Neuron (in vitro differentiated cells): ENCODE measurements at regions not wholly inside any gene's neighbourhood (a gene's known extent, or its start where the extent isn't known, plus 50 kb on each side); places are given as distances from the start of the nearest gene placed in this dataset.

Experiments
- H2AFZ ChIP-seq: one replicate; pipeline ENCODE4 v1.6.1; 2013; ENCODE audit warnings: low read depth, mild to moderate bottlenecking, inconsistent platforms, low read length, moderate library complexity
- H3K27me3 ChIP-seq: one replicate; pipeline ENCODE4 v1.6.1; 2013; ENCODE audit warnings: low read length; ENCODE audit not compliant: insufficient read depth
- H3K36me3 ChIP-seq: one replicate; pipeline ENCODE4 v1.6.1; 2013; ENCODE audit warnings: low read length; ENCODE audit not compliant: insufficient read depth
- H3K4me1 ChIP-seq: one replicate; pipeline ENCODE4 v1.6.1; 2013; ENCODE audit warnings: low read length; ENCODE audit not compliant: insufficient read depth
- H3K4me3 ChIP-seq: 2 replicates; pipeline ENCODE4 v1.5.1; 2013; ENCODE audit warnings: mild to moderate bottlenecking, low read length, moderate library complexity
- H3K9me3 ChIP-seq: one replicate; pipeline ENCODE4 v1.6.1; 2013; ENCODE audit warnings: low read length

GRCh38 chrX:38856670-38857265 lies 55.5 kb downstream of the MID1IP1 start:
- no peaks in the 10 kb centered on the region for H3K9me3 ChIP-seq
- no peak overlapping the region for H3K4me3 ChIP-seq
- H3K27me3 ChIP-seq = no peaks in the 10 kb centered on the region
- no peaks in the 10 kb centered on the region for H3K4me1 ChIP-seq
- H2AFZ ChIP-seq = no peak overlapping the region
- H3K36me3 ChIP-seq = no peaks in the 10 kb centered on the region

DNA sequence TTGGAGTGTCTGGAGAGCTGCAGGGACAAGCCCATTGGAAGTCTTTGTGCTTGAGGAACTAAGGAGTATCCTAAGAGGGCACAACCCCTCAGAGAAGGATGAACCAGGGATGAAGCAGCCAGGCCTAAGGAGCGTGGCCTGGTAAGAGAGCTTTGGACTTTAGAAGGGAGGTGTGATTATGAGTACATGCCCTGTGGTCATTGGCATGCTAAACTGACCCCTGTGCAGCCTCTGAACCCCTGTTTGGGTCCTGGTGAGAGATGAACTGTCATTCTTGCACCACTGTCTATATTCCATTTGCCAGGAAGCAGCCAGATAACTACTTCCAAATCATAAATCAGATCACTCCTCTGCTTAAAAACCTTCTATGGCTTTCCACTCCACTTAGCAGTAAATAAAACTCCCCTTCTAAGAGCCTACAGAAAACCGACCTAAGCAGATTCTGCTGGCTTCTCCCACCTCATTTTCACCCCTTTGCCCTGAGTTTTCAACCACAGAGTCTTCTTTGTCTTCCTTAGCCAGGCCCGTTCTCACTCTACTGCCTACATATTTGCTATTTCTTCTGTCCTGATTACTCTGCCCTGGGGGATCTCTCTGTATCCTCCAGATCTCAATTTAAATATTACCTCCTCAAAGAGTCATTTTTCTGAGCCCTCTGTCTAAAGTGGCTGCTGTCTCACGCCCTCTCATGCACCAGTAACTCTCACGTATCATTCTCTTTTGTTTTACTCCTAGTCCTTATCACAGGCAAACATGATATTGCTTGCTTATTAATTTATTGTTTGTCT lies 56.7 kb downstream of the MID1IP1 start:
- H2AFZ ChIP-seq = no peak overlapping the region
- no peaks in the 10 kb centered on the region for H3K27me3 ChIP-seq
- H3K9me3 ChIP-seq = no peaks in the 10 kb centered on the region
- no peaks in the 10 kb centered on the region for H3K4me1 ChIP-seq
- H3K36me3 ChIP-seq = no peaks in the 10 kb centered on the region
- H3K4me3 ChIP-seq = no peak overlapping the region

DNA sequence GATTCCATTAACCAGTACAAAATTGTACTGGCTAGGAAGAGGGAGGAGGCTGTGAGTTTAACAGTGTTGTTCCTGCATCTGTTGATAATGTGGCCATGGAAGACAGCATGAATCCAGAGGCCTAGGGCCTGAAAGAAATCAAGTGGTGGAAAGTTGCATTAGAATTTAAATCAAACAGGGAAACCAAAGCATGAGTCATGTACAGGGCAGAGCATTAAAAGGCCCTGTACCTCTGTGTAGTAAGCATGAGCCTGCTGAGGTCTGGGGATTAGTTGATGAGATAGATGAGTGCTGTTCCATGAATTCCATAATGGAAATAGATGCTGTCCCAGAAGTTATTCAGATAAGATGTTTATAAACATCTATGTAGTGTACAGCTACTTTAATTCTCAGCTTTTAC lies 58.3 kb downstream of the MID1IP1 start:
- no peaks in the 10 kb centered on the region for H3K36me3 ChIP-seq
- no peaks in the 10 kb centered on the region for H3K27me3 ChIP-seq
- no peaks in the 10 kb centered on the region for H3K4me1 ChIP-seq
- H2AFZ ChIP-seq = no peak overlapping the region
- no peaks in the 10 kb centered on the region for H3K9me3 ChIP-seq
- H3K4me3 ChIP-seq = no peak overlapping the region

DNA sequence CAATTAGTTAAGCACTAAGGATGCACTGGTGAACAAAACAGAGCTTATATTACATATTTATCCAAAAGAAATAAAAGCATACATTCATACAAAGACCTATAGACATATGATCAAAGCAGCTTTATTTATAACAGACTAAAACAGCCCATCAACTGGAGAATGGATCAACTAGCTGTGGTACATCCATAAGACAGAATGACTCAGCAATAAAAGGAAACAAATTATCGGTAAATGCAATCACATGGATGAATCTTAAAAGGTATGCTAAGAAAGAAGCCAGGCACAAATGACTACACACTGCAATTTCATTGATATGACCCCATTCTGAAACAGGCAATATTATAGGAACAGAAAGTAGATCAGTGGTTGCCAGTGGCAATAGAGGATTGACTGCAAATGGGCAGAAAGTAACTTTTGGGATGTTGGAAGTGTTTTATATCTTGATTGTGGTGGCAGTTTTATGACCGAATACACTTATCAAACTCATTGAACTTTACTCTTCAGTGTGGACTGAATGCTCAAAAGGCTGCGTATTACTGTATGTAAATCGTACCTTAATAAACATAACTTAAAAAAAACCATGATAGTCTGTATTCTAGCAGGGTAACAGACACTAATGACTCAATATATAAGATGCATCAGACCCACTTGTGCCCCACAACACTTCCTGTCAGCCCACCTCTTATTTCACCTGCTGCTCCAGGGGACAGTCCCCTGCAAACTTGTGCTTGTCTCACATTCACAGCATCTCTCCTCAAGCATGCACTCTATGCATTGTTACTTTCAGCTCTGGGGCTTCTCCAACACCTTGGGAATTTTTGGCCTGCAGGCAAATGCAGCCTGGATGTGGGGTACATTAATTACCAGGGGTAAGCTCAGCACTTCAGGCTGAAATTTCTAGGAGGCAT lies 59.1 kb downstream of the MID1IP1 start:
- Histone ChIP-seq H2AFZ (no peak overlapping the region), H3K9me3 (no peaks in the 10 kb centered on the region), H3K4me1 (no peaks in the 10 kb centered on the region), H3K4me3 (no peak overlapping the region), H3K36me3 (no peaks in the 10 kb centered on the region), H3K27me3 (no peaks in the 10 kb centered on the region)

DNA sequence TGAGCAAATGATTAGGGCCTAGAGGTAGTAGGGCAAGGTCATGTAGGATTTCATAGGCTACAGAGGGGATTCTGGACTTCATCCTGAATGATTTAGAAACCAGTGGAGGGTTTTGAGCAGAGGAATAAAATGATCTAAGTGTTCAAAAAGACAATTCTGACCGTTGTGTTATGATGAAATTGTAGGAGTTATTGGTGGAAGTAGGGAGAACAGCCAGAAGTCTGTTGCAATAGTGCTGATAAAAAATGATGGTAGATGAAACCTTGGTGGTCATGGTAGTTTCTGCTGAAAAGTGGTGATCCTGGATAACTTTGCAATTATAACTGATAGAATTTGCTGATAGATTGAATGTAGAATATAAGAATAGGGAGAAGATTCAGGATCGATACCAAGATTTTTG lies 60.2 kb downstream of the MID1IP1 start:
- Histone ChIP-seq H3K27me3 (no peaks in the 10 kb centered on the region), H2AFZ (no peak overlapping the region), H3K36me3 (no peaks in the 10 kb centered on the region), H3K9me3 (no peaks in the 10 kb centered on the region), H3K4me3 (no peak overlapping the region), H3K4me1 (no peaks in the 10 kb centered on the region)

DNA sequence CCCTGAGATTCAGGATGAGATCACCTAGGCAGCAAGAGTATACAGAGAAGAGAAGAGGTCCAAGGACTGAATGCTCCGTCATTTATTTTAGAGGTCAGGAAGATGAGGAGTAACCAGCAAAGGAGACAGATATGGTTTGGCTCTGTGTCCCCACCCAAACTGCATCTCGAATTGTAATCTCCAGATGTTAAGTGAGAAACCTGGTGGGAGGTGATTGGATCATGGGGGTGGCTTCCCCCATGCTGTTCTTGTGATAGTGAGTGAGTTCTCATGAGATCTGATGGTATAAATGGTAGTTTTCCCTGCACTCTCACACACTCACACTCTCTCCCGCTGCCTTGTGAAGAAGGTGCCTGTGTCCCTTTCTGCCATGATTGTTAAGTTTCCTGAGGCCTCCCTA lies 60.8 kb downstream of the MID1IP1 start:
- Histone ChIP-seq H3K9me3 (no peaks in the 10 kb centered on the region), H2AFZ (no peak overlapping the region), H3K36me3 (no peaks in the 10 kb centered on the region), H3K4me3 (no peak overlapping the region), H3K4me1 (no peaks in the 10 kb centered on the region), H3K27me3 (no peaks in the 10 kb centered on the region)

DNA sequence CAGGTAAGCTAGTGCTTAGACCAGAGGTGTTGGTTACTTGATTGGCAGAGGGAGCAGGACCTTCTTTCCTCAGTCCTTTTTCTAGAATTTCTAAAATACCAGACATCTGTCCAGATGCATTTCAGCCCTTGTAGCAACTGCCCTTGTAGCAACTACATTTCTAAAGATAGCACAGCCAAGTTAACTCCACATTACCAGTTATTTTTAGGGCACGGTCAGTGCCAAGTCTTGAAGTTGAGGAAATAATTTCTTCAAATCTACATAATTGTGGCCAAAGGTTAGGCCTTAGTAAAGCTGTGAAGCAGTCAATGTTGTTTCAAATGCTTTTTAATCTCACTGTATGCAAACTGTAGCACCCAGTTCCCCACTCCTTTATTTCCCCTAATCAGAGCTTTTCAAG lies 62.9 kb downstream of the MID1IP1 start:
- no peaks in the 10 kb centered on the region for H3K9me3 ChIP-seq
- no peaks in the 10 kb centered on the region for H3K4me1 ChIP-seq
- no peaks in the 10 kb centered on the region for H3K36me3 ChIP-seq
- H3K4me3 ChIP-seq = no peak overlapping the region
- no peak overlapping the region for H2AFZ ChIP-seq
- H3K27me3 ChIP-seq = no peaks in the 10 kb centered on the region

DNA sequence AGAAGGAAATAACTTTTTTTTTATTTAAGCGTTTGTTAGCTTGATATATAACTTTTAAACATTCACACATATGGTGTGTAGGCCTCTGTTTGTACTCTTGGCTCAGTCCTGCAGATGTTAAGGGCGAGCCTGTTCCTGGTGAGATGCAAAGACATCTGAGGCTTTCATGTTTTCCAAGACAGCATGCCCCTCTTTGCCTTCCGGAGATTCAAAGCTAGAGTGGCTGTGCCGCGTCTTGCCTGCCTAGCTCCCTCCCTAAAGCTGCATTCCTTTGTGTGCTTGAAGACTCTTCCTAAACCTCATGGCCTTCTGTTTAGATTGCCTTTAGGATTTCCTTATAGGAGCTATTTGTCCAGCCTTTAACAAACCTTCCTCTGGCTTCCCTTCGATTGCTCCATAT lies 67.1 kb downstream of the MID1IP1 start:
- no peaks in the 10 kb centered on the region for H3K27me3 ChIP-seq
- H3K4me3 ChIP-seq = no peak overlapping the region
- H3K4me1 ChIP-seq = no peaks in the 10 kb centered on the region
- H2AFZ ChIP-seq = no peak overlapping the region
- no peaks in the 10 kb centered on the region for H3K9me3 ChIP-seq
- no peaks in the 10 kb centered on the region for H3K36me3 ChIP-seq

- H3K4me3 ChIP-seq = no peak overlapping the region
- H3K4me1 ChIP-seq = no peaks in the 10 kb centered on the region
- no peak overlapping the region for H2AFZ ChIP-seq
- H3K27me3 ChIP-seq = no peaks in the 10 kb centered on the region
- H3K36me3 ChIP-seq = no peaks in the 10 kb centered on the region
- H3K9me3 ChIP-seq = no peaks in the 10 kb centered on the region
These were observed 67.7 kb downstream of the MID1IP1 start for GRCh38 chrX:38868941-38869401.

DNA sequence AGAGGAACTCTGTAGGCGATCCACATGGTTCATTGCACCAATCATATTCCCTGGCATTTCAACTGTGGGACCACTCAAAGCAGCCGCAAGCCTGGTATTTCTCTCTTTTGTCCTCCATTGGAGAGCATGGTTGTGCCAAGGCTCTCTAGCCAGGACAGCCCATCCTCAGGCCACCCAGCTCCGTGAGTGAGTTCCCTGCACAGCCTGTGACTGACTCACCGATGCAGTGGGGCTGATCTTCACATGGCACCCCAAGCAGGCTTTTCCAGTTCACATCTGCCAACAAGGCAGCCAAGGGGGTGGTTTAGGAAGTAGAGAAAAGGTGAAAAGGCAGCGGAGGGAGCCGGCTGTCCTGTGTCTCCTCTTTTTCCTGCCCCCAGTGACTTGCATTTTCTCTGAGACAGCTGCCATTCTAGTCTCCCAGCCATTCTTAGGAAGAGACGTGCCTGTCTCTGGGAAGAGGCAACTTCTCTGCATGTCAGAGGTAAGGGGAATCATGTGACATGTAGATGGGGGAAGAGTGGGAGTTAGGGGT lies 69.2 kb downstream of the MID1IP1 start:
- Histone ChIP-seq H2AFZ (no peak overlapping the region), H3K9me3 (no peaks in the 10 kb centered on the region), H3K27me3 (no peaks in the 10 kb centered on the region), H3K4me1 (no peaks in the 10 kb centered on the region), H3K4me3 (no peak overlapping the region), H3K36me3 (no peaks in the 10 kb centered on the region)

- H3K4me3 ChIP-seq = no peak overlapping the region
- no peaks in the 10 kb centered on the region for H3K27me3 ChIP-seq
- H3K36me3 ChIP-seq = no peaks in the 10 kb centered on the region
- no peak overlapping the region for H2AFZ ChIP-seq
- H3K9me3 ChIP-seq = no peaks in the 10 kb centered on the region
- no peaks in the 10 kb centered on the region for H3K4me1 ChIP-seq
These were observed 70.1 kb downstream of the MID1IP1 start for GRCh38 chrX:38871129-38872029.

DNA sequence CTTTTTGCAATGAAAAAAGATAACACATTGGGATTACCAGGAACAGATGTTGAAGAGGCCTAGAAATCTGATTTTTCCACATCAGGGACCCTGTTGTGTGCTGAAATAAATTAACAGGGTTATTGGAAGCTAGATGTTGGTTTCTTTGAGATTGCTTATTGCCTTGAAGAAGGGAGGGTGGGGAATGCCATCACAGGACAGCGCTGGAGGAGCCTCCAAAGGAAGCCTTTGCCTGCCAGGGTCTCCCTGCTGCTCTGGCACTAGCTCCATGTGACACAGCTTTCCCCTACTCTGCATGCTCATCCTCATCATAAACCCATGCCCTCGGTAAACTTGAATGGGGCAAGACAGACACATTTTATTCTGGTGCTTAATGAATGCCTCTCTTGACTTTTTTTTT lies 76.1 kb downstream of the MID1IP1 start:
- H3K9me3 ChIP-seq = no peaks in the 10 kb centered on the region
- H3K36me3 ChIP-seq = no peaks in the 10 kb centered on the region
- no peak overlapping the region for H3K4me3 ChIP-seq
- no peaks in the 10 kb centered on the region for H3K27me3 ChIP-seq
- H3K4me1 ChIP-seq = no peaks in the 10 kb centered on the region
- H2AFZ ChIP-seq = no peak overlapping the region
